K562 (cell line): ENCODE measurements at regions not wholly inside any gene's neighbourhood (a gene's known extent, or its start where the extent isn't known, plus 50 kb on each side); places are given as distances from the start of the nearest gene placed in this dataset.

Experiments used
- BRD4 ChIP-seq: fragments of 200-600 bp; sonication (generic); IDR thresholded peaks from 2 replicates; pipeline ENCODE4 v1.6.1; 2017; ENCODE audit warnings: inconsistent platforms
- CBFA2T3 ChIP-seq: fragments of 450-650 bp; IDR thresholded peaks from 2 replicates; pipeline ENCODE4 v1.6.1; 2017
- CHCHD3 ChIP-seq: fragments of 250-450 bp; sonication (Bioruptor Pico); IDR thresholded peaks from 2 replicates; pipeline ENCODE4 v2.1.2; 2022; ENCODE audit warnings: mild to moderate bottlenecking
- CREM ChIP-seq: IDR thresholded peaks from 2 replicates; pipeline ENCODE4 v1.6.1; 2014; ENCODE audit warnings: antibody characterized with exemption, low read depth
- CTBP1 ChIP-seq: fragments of 450-650 bp; IDR thresholded peaks from 2 replicates; pipeline ENCODE4 v1.6.1; 2016; ENCODE audit warnings: borderline replicate concordance
- CTCFL ChIP-seq: IDR thresholded peaks from 2 replicates; pipeline ENCODE4 v1.6.1; 2011; ENCODE audit warnings: borderline replicate concordance, low read depth, mild to moderate bottlenecking, moderate library complexity, low read length; ENCODE audit not compliant: insufficient read depth, poor library complexity, severe bottlenecking
- DDX20 ChIP-seq: fragments of 450-650 bp; IDR thresholded peaks from 2 replicates; pipeline ENCODE4 v1.6.1; 2016; ENCODE audit warnings: missing genetic modification characterization, low read depth, mild to moderate bottlenecking, missing compliant biosample characterization, moderate library complexity
- ELF2 ChIP-seq: fragments of 250-450 bp; sonication (Bioruptor Pico); IDR thresholded peaks from 2 replicates; pipeline ENCODE4 v1.5.0; 2021; ENCODE audit warnings: mild to moderate bottlenecking
- ELF4 ChIP-seq: fragments of 450-650 bp; formaldehyde crosslinking; IDR thresholded peaks from 2 replicates; pipeline ENCODE4 v1.4.0; 2022; ENCODE audit warnings: missing genetic modification characterization
- GABPA ChIP-seq: fragments of 200-800 bp; sonication (Bioruptor generic); conservative IDR thresholded peaks from 2 replicates; pipeline ENCODE4 v1.6.1; 2016; ENCODE audit warnings: low read depth, missing genetic modification characterization, missing compliant biosample characterization
- ID3 ChIP-seq, 2 experiments: fragments of 250-450 bp in 1 of 2; fragments of 450-650 bp in 1 of 2; sonication (Bioruptor Pico) in 1 of 2; IDR thresholded peaks; 2 replicates each; pipeline versions ENCODE4 v1.6.1 to v1.8.0; 2016 to 2021; ENCODE audit warnings: mild to moderate bottlenecking in 2 of 2, moderate library complexity in 2 of 2, missing compliant biosample characterization in 1 of 2, missing genetic modification characterization in 1 of 2
- IFI16 ChIP-seq: fragments of 250-450 bp; sonication (Bioruptor Pico); IDR thresholded peaks from 2 replicates; pipeline ENCODE4 v2.1.2; 2022; ENCODE audit warnings: mild to moderate bottlenecking, inconsistent platforms
- KLF1 ChIP-seq: fragments of 450-650 bp; IDR thresholded peaks from 2 replicates; pipeline ENCODE4 v1.6.1; 2016; ENCODE audit warnings: missing genetic modification characterization, missing compliant biosample characterization
- MCM5 ChIP-seq: fragments of 450-650 bp; IDR thresholded peaks from 2 replicates; pipeline ENCODE4 v1.6.1; 2016; ENCODE audit warnings: low read depth
- MTA2 ChIP-seq: fragments of 450-650 bp; IDR thresholded peaks from 2 replicates; pipeline ENCODE4 v1.6.1; 2016; ENCODE audit warnings: low read depth
- NFRKB ChIP-seq: fragments of 450-650 bp; IDR thresholded peaks from 2 replicates; pipeline ENCODE4 v1.6.1; 2016; ENCODE audit warnings: low read depth
- NONO ChIP-seq, 2 experiments: fragments of 200-400 bp in 1 of 2; fragments of 450-650 bp in 1 of 2; formaldehyde crosslinking in 1 of 2; IDR thresholded peaks; 2 replicates each; pipeline ENCODE4 v1.6.1; 2017; ENCODE audit warnings: low read depth in 2 of 2, mild to moderate bottlenecking in 2 of 2, moderate library complexity in 2 of 2, low read length in 1 of 2
- NR2F6 ChIP-seq: fragments of 450-650 bp; formaldehyde crosslinking; IDR thresholded peaks from 2 replicates; pipeline ENCODE4 v1.4.0; 2020; ENCODE audit warnings: mild to moderate bottlenecking
- NUFIP1 ChIP-seq: fragments of 450-650 bp; IDR thresholded peaks from 2 replicates; pipeline ENCODE4 v1.6.1; 2018; ENCODE audit not compliant: partially characterized antibody
- OTX1 ChIP-seq: fragments of 450-650 bp; formaldehyde crosslinking; IDR thresholded peaks from 2 replicates; pipeline ENCODE4 v1.4.0; 2022; ENCODE audit warnings: mild to moderate bottlenecking
- POLR3A ChIP-seq: IDR thresholded peaks from 2 replicates; pipeline ENCODE4 v1.6.1; 2011; ENCODE audit warnings: borderline replicate concordance, mild to moderate bottlenecking, moderate library complexity; ENCODE audit not compliant: insufficient read length, insufficient read depth; ENCODE audit errors: extremely low read depth
- PTTG1 ChIP-seq: fragments of 450-650 bp; IDR thresholded peaks from 2 replicates; pipeline ENCODE4 v1.6.1; 2016; ENCODE audit warnings: low read depth, mild to moderate bottlenecking, missing genetic modification characterization, missing compliant biosample characterization
- RAD21 ChIP-seq, 2 experiments: fragments of 250-450 bp in 1 of 2; fragments of 450-650 bp in 1 of 2; sonication (Bioruptor Pico) in 1 of 2; formaldehyde crosslinking in 1 of 2; IDR thresholded peaks in 1 of 2; conservative IDR thresholded peaks in 1 of 2; 2 replicates each; pipeline versions ENCODE4 v1.4.0 to v1.8.0; 2020 to 2022; ENCODE audit warnings: mild to moderate bottlenecking in 2 of 2, moderate library complexity in 1 of 2
- RBBP5 ChIP-seq: fragments of 200-600 bp; sonication (generic); IDR thresholded peaks from 2 replicates; pipeline ENCODE4 v1.6.1; 2012; ENCODE audit warnings: borderline replicate concordance, mild to moderate bottlenecking, low read length, control low read depth, inconsistent platforms; ENCODE audit not compliant: insufficient read depth, poor library complexity, severe bottlenecking
- SIN3A ChIP-seq, 2 experiments: fragments of 150-350 bp in 1 of 2; IDR thresholded peaks; 2 replicates each; pipeline ENCODE4 v1.6.1; 2011 to 2016; ENCODE audit warnings: borderline replicate concordance in 2 of 2, low read depth in 2 of 2, low read length in 2 of 2, mild to moderate bottlenecking in 2 of 2, moderate library complexity in 2 of 2; ENCODE audit not compliant: control insufficient read depth in 1 of 2
- ZFP91 ChIP-seq: sonication (generic); formaldehyde crosslinking; IDR thresholded peaks from 2 replicates; pipeline ENCODE4 v1.8.0; 2022; ENCODE audit warnings: mild to moderate bottlenecking, missing genetic modification reagents

GRCh38 chr5:5598547-5599113 is 176.2 kb downstream of the ICE1 start (continued):
- TF ChIP-seq CTCFL (no peak), MCM5 (no peak), ID3 (CRISPR knock-in tag; IDR thresholded peaks at IDR 0.05) (no peak), ID3 (tag; IDR thresholded peaks at IDR 0.05) (no peak), POLR3A (no peak), NFRKB (peak; percentile 51; the same call in 1 of the 2 replicates), BRD4 (no peak; the same call in 1 of the 2 replicates), GABPA (tag) (peak; percentile 77), CTBP1 (peak; percentile 79), DDX20 (tag) (no peak), ELF4 (CRISPR knock-in tag) (0 out of 2 replicates have a peak, but pooled peaks have one; percentile 49), OTX1 (CRISPR knock-in tag) (0 out of 2 replicates have a peak, but pooled peaks have one; percentile 24), NUFIP1 (no peak), ELF2 (CRISPR knock-in tag) (0 out of 2 replicates have a peak, but pooled peaks have one; percentile 2), MTA2 (no peak), KLF1 (tag) (no peak), CBFA2T3 (no peak), IFI16 (no peak), RAD21 (CRISPR knock-in tag; conservative IDR thresholded peaks at IDR 0.05 in 1 of 2, IDR thresholded peaks at IDR 0.05 in 1 of 2) (0 out of 4 replicates have a peak, but pooled peaks of 1 of the 2 experiments have one; percentile 7), RBBP5 (no peak), CHCHD3 (no peak), CREM (peak; percentile 85), NONO (IDR thresholded peaks at IDR 0.05; ENCODE audit: low read depth in 2 of 2, low read length in 1 of 2) (no peak), SIN3A (IDR thresholded peaks at IDR 0.05; ENCODE audit: borderline replicate concordance in 2 of 2, control insufficient read depth in 1 of 2, low read depth in 2 of 2, low read length in 2 of 2) (no peak), PTTG1 (no peak), ZFP91 (CRISPR knock-in tag) (no peak), NR2F6 (CRISPR knock-in tag) (no peak)
